HG03097 (cell line): ENCODE measurements at regions not wholly inside any gene's neighbourhood (a gene's known extent, or its start where the extent isn't known, plus 50 kb on each side); places are given as distances from the start of the nearest gene placed in this dataset.
"Not testable (repeated sequence)": the region's sequence is repeated elsewhere in the genome, so short reads cannot be mapped to it uniquely, and the experiment has no call there.

ENCODE experiments used
- ATAC-seq: cut with Tn5 transposase; IDR thresholded peaks from one replicate; pipeline ENCODE4 v1.9.1; 2021; ENCODE audit not compliant: unreplicated experiment, low FRiP score

- ATAC-seq = no peak
These were observed 229.0 kb upstream of the ZNF804A start for GRCh38 chr2:184369307-184369706.

GRCh38 chr2:184370954-184371353, 227.4 kb upstream of the ZNF804A start:
- ATAC-seq = no peak

- no peak for ATAC-seq
These were observed 226.7 kb upstream of the ZNF804A start for GRCh38 chr2:184371641-184372040.

DNA sequence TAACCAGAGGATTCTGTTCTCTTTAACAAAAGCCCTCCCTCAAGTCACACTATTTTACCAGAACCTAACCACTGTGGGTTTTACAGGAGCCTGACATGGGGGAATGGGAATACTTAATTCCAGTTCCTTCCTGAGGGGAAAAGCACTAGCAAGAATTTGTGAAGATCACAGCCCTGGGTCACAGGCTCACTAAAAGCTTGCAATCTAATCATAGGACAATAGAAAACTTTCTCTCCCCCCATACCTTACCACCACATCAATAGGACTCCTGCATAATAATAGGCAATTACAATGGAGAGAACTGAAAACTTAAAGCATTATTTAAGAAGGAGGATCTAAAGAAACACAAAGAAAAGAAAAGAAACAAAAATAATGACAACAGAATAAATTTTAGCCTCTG, 225.8 kb upstream of the ZNF804A start:
- no peak for ATAC-seq

- ATAC-seq = no peak
These were observed 203.7 kb upstream of the ZNF804A start for GRCh38 chr2:184394642-184395041.

GRCh38 chr2:184402381-184402780, 195.9 kb upstream of the ZNF804A start:
- no peak for ATAC-seq

DNA sequence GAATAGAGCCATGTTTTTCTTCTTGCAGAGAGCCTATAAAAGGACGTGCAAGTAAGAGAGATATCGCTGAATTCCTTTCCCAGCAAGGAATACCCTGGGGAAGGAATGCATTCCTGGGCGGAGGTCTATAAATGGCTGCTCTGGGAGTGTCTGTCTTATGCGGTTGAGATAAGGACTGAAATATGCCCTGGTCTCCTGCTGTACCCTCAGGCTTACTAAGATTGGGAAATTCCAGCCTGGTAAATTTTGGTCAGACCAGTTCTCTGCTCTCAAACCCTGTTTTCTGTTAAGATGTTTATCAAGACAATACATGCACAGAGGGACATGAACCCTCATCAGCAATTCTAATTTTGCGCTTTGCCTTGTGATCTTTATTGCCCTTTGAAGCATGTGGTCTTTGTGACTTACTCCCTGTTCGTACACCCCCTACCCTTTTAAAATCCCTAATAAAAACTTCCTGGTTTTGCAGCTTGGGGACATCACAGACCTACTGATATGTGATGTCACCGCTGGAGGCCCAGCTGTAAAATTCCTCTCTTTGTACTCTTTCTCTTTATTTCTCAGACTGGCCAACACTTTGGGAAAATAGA, 191.2 kb upstream of the ZNF804A start:
- ATAC-seq = not testable (repeated sequence)

DNA sequence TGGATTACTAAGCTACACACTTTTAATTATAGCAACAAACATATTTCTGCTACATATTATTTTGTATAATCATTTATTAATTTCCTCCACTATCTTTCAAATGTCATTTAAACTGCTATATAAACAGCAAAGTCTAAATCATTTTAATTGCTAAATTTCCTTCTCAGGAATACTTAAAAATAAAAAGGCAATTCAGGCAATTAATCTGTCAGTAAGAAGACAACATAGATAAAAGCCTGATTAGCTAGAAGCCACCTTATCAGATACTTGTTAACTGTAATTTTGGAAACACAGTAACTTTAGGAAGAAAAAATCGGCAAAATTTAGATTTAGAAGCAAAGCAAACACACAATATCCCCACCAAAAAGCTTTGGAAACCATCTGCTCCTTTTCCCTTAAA, 188.2 kb upstream of the ZNF804A start:
- no peak for ATAC-seq

DNA sequence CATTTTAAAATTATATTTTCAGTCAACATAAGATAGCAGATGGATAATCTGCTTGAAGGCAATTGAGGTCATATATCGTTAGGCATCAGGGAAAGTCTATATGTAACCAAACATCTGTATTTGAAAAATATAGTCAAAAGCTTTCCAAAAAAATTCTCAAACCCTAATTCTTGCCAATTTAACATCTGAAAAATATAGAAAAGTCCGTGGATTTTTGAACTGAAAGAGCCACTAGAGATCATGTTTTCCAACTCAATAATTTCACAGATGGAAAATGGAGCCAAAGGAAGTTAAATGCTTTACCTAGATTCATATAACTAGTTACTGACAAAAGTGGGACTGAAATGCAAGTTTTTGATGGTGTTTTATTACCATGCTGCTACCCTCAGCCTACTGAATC, 185.1 kb upstream of the ZNF804A start:
- no peak for ATAC-seq

- no peak for ATAC-seq
These were observed 184.6 kb upstream of the ZNF804A start for GRCh38 chr2:184413671-184414229.

- no peak for ATAC-seq
These were observed 182.0 kb upstream of the ZNF804A start for GRCh38 chr2:184416146-184416913.

GRCh38 chr2:184419744-184420143, 178.6 kb upstream of the ZNF804A start:
- ATAC-seq = no peak

- ATAC-seq = not testable (repeated sequence)
These were observed 176.9 kb upstream of the ZNF804A start for GRCh38 chr2:184421456-184421855.

DNA sequence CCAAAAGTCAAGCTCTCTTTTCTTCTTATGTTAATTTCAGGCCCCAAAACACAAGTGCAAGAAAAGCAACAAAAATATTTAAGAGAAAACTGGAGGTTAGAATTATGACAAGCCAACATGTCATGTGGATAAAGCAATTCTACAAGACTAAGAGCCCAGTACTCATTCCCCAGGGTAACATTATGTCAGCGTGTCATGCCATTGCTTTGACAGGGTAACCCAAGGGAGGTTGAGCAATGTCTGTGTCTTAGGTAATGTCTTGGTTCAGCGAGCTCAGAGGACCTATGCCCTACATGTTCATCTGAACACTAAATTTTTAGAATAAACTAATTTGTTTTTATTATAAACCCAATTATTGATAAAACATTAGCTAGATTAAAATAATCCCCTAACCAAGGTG, 173.2 kb upstream of the ZNF804A start:
- ATAC-seq = no peak

DNA sequence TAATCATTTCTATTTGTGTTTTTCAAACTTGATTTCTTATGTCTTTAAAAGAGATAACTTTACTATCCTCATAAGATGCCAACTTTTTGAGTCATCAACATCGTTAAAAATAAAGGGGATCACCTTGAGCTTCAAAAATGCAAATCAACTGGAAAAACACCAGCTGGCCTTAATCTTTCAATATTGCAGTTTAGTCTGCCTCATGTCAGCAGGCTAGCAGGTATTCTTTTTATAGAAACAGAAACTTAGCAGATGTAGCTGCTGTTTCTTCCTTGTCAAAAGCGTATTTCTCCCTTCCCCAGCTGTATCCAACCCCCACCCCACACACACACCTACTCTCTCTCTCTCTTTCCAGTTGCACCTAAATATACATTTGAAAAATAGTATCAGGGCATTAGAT, 154.1 kb upstream of the ZNF804A start:
- ATAC-seq = peak; percentile 92

DNA sequence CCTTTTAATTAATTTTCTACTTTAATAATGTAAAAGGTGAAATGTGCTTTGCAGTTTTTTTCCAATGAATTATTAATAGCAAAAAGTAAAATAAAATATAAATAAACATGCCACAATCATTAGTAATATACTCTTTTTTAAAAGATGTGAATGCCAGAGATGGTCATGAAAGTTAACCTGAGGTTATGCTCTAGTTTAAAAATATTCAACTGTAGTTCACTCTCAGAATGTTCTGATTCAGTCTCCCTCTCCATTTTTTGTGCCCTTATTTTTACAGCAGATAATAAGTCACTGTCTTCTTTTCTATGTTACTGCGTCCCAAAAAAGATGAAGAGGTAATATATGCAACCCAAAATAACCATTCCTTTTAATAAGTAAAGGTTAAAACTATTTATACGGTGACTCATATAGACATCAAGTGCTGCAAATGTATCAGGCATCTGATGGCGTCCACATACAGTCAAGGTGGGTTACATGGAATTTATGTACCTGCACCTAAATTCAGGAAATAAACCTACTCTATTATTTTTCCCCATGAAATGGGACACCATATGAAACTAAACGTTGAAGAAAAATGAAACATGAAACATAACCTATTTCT, 153.6 kb upstream of the ZNF804A start:
- ATAC-seq = no peak

DNA sequence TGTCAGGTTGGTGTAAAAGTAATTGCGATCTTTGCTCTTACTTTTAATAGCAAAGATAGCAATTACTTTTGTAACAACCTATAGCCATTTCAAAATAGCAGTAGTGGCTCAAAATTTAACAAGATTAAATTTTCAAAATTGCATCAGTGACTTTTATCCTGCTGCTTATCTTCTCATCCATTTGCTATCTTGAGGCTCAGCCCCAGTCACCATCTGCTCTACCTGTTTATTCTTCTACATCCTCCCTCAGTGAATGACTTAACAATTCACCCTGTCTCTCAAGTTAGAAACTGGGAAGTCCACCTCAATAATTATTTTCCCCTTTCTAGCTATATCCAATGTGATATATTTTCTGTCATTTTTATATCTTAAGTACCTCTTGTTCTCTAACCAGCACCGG, 148.6 kb upstream of the ZNF804A start:
- ATAC-seq = no peak

DNA sequence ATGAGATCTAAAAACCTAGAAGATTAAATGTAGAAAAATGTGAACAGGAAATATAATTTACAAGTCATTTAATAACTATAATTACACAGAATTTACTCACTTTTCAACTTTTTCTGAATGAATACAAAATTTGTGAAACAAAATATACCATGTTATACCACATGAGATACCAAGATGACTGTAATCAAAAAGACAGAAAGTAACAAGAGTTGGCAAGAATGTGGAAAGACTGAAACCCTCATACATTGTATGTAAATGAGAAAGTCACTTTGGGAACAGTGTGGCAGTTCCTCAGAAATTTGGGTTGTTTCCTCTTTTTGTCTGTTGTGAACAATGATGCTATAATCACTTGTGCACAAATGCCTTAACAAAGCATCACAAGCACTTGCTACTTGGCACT, 145.4 kb upstream of the ZNF804A start:
- ATAC-seq = no peak

GRCh38 chr2:184455624-184456023, 142.7 kb upstream of the ZNF804A start:
- no peak for ATAC-seq

GRCh38 chr2:184456693-184457092, 141.6 kb upstream of the ZNF804A start:
- ATAC-seq = not testable (repeated sequence)

DNA sequence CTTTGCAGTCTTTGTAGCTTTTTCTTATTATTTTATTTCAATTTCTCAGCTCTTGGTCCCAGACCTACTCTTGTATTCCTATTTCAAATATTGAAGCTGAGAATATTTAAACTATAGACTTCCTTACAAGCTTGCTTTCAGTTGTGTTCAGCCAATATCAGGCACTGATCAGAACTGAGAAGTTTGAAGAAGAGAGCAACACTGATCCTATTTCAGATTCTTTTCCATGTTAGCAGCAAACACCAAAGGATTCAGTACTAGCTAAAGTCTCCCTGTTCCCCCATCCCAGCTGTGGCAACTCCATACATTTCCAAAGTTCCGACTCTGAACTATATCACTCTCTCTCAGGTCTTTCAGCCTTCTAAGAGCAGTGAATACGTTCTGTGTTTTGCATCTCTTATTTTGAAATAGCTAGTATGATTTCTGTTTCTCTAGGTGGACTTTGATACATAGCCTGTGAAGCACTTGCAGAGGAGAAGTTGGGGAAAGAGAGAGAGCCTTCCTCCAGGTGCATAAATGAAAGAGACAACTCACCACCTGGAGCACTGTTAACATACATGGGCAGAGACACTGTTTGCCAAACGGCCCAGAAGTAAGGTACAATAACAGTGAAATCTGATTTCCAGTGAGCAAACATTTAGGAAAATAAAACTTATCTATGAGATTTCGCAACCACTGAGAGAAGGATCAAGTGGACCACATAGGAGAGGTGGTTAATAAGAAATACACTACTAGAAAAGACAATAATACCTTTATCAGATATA, 135.0 kb upstream of the ZNF804A start:
- no peak for ATAC-seq
